Endothelial cell of umbilical vein (primary cell): ENCODE measurements at regions not wholly inside any gene's neighbourhood (a gene's known extent, or its start where the extent isn't known, plus 50 kb on each side); places are given as distances from the start of the nearest gene placed in this dataset.

Experiments used
- BruUV-seq: library from RNA; stranded (reverse); fragments of 400-500 nt; replicated peaks from 2 replicates; lab custom pipeline; 2021; lab: Mats Ljungman, UMichigan
- CTCF ChIA-PET: fragments of 300-600, 350-600 bp; sonication (Branson Sonifier 250); formaldehyde crosslinking; loops from one replicate; lab custom pipeline; 2021; ENCODE audit warnings: antibody characterized with exemption, inconsistent platforms; lab: Charles Lee
- POLR2A ChIA-PET: fragments of 300-600, 350-600 bp; sonication (Branson Sonifier 250); formaldehyde crosslinking; loops from one replicate; lab custom pipeline; 2021; ENCODE audit warnings: antibody characterized with exemption, inconsistent platforms; lab: Charles Lee
- DNase-seq: peaks from one replicate; pipeline ENCODE4 v3.0.0-alpha.2; 2011; ENCODE audit warnings: low read depth, low spot score
- FAIRE-seq: peaks from 2 replicates; lab custom pipeline; 2011; peaks lifted over from hg19 to GRCh38; lab: Jason Lieb, UNC
- H2AFZ ChIP-seq: 2 replicates; pipeline ENCODE4 v1.6.0; 2012; ENCODE audit warnings: low read depth, low read length, control low read depth, inconsistent platforms
- H3K27ac ChIP-seq: 2 replicates; pipeline ENCODE4 v1.5.1; 2011; ENCODE audit warnings: low read depth, mild to moderate bottlenecking, control low read depth, low read length, moderate library complexity; ENCODE audit not compliant: insufficient read depth
- H3K27me3 ChIP-seq, 2 experiments: 2 replicates each; pipeline versions ENCODE4 v1.6.0 to v1.6.1; 2011; ENCODE audit warnings: low read length in 2 of 2, mixed read lengths in 1 of 2; ENCODE audit not compliant: control insufficient read depth in 2 of 2, insufficient read depth in 2 of 2
- H3K36me3 ChIP-seq, 2 experiments: 2 replicates in 1 of 2; 3 replicates in 1 of 2; pipeline ENCODE4 v1.5.1; 2011; ENCODE audit warnings: low read length in 2 of 2, mild to moderate bottlenecking in 1 of 2, moderate library complexity in 1 of 2; ENCODE audit not compliant: control insufficient read depth in 2 of 2, insufficient read depth in 2 of 2; ENCODE audit errors: extremely low read depth in 1 of 2
- H3K4me1 ChIP-seq: 3 replicates; pipeline ENCODE4 v1.5.1; 2011; ENCODE audit warnings: mild to moderate bottlenecking, low read length; ENCODE audit not compliant: control insufficient read depth, insufficient read depth; ENCODE audit errors: extremely low read depth
- H3K4me2 ChIP-seq: 2 replicates; pipeline ENCODE4 v1.6.1; 2011; ENCODE audit warnings: low read length, control low read depth, mixed read lengths; ENCODE audit not compliant: insufficient read depth
- H3K4me3 ChIP-seq, 3 experiments: fragments of 200-600 bp in 1 of 3; sonication (generic), shearing (Covaris generic) in 1 of 3; replicated peaks in 1 of 3; 2 replicates each; pipeline ENCODE4 v1.5.1; 2011 to 2016; ENCODE audit warnings: control low read depth in 3 of 3, low read length in 3 of 3, mild to moderate bottlenecking in 2 of 3, inconsistent platforms in 1 of 3, low read depth in 1 of 3, moderate library complexity in 1 of 3; ENCODE audit not compliant: insufficient read depth in 1 of 3
- H3K79me2 ChIP-seq: 2 replicates; pipeline ENCODE4 v1.6.0; 2012; ENCODE audit warnings: low read length, inconsistent platforms; ENCODE audit not compliant: control insufficient read depth, insufficient read depth
- H3K9ac ChIP-seq: replicated peaks from 2 replicates; pipeline ENCODE3; 2011; ENCODE audit warnings: low read length, control low read depth; ENCODE audit not compliant: insufficient read depth; ENCODE audit errors: extremely low read depth
- H3K9me1 ChIP-seq: replicated peaks from 3 replicates; pipeline ENCODE4 v1.6.0; 2011; ENCODE audit warnings: mild to moderate bottlenecking, low read length; ENCODE audit not compliant: control insufficient read depth, insufficient read depth; ENCODE audit errors: extremely low read depth
- H3K9me3 ChIP-seq: replicated peaks from 2 replicates; pipeline ENCODE4 v1.5.1; 2012; ENCODE audit warnings: low read length, inconsistent platforms; ENCODE audit not compliant: control insufficient read depth, insufficient read depth
- H4K20me1 ChIP-seq: replicated peaks from 2 replicates; pipeline ENCODE3; 2011; ENCODE audit warnings: mild to moderate bottlenecking, low read length; ENCODE audit not compliant: control insufficient read depth, insufficient read depth; ENCODE audit errors: extremely low read depth
- GATA2 ChIP-seq: IDR thresholded peaks from 2 replicates; pipeline ENCODE4 v1.7.0; 2011; ENCODE audit warnings: low read depth, mild to moderate bottlenecking, moderate library complexity, mixed read lengths, low read length; ENCODE audit not compliant: insufficient read length, insufficient read depth
- JUN ChIP-seq: IDR thresholded peaks from 2 replicates; pipeline ENCODE4 v1.6.1; 2011; ENCODE audit warnings: borderline replicate concordance, low read depth; ENCODE audit not compliant: insufficient read length, insufficient read depth
- MYC ChIP-seq: IDR thresholded peaks from one replicate; pipeline ENCODE4 v1.6.1; 2011; ENCODE audit warnings: mild to moderate bottlenecking, low read depth, low read length
- POLR2A ChIP-seq: IDR thresholded peaks from 2 replicates; pipeline ENCODE4 v1.6.1; 2012; ENCODE audit warnings: low read depth, mild to moderate bottlenecking, control low read depth, low read length
- POLR2AphosphoS5 ChIP-seq: IDR thresholded peaks from 2 replicates; pipeline ENCODE4 v1.6.1; 2012; ENCODE audit warnings: low read depth, mild to moderate bottlenecking, control low read depth, low read length, moderate library complexity; ENCODE audit not compliant: insufficient read depth
- dilution Hi-C: fragments of 300-500 bp; cut with MboI; formaldehyde crosslinking; loops from one replicate; pipeline ENCODE4 v1.15.0; 2019; ENCODE audit warnings: low sequenced_read_pairs; ENCODE audit not compliant: extremely low pct_ligation_motif_present
- intact Hi-C: fragments of 100-400 bp; cut with micrococcal nuclease; formaldehyde crosslinking; loops from one replicate; pipeline ENCODE4 v1.10.0; 2022
- TF ChIP-seq, protein P1 (sequence below): IDR thresholded peaks from 2 replicates; pipeline ENCODE4 v1.6.1; 2011; ENCODE audit not compliant: insufficient read depth, insufficient read length
- TF ChIP-seq, protein P2 (sequence below), 2 donors: IDR thresholded peaks; 1 replicate in 1 of 2; 2 replicates in 1 of 2; pipeline ENCODE4 v1.5.1; 2011; ENCODE audit warnings: low read length in 2 of 2, mild to moderate bottlenecking in 2 of 2, moderate library complexity in 2 of 2, control low read depth in 1 of 2, inconsistent platforms in 1 of 2, low read depth in 1 of 2; ENCODE audit not compliant: insufficient read depth in 1 of 2; ENCODE audit errors: extremely low read depth in 1 of 2

DNA sequence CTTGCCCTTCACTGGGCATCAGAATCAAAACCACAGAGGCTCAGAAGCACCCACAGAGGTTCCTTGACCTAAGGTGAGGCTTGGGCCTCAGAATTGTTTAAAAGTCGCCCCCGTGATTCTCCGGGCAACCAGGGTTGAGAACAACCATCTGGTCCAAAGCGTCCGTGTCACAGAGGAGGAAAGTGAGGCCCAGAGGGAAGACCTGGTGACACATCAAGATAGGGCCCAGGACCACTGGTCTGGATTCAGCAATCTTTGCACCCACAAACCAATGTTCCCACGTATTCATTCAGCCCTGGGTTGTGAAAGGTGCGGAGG is 272.6 kb downstream of the UACA start:
- ChIA-PET CTCF (interaction anchor here (1.0 kb wide), 1 partner anchor 9 kb away, joined by 5 read pairs; no protein-coding TSS in a partner anchor), POLR2A (no interaction called here)
- TF ChIP-seq, protein P1, sequence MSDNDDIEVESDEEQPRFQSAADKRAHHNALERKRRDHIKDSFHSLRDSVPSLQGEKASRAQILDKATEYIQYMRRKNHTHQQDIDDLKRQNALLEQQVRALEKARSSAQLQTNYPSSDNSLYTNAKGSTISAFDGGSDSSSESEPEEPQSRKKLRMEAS = no peak
- TF ChIP-seq JUN (no peak), GATA2 (no peak), POLR2AphosphoS5 (no peak), MYC (no peak), POLR2A (no peak)
- TF ChIP-seq, protein P2, sequence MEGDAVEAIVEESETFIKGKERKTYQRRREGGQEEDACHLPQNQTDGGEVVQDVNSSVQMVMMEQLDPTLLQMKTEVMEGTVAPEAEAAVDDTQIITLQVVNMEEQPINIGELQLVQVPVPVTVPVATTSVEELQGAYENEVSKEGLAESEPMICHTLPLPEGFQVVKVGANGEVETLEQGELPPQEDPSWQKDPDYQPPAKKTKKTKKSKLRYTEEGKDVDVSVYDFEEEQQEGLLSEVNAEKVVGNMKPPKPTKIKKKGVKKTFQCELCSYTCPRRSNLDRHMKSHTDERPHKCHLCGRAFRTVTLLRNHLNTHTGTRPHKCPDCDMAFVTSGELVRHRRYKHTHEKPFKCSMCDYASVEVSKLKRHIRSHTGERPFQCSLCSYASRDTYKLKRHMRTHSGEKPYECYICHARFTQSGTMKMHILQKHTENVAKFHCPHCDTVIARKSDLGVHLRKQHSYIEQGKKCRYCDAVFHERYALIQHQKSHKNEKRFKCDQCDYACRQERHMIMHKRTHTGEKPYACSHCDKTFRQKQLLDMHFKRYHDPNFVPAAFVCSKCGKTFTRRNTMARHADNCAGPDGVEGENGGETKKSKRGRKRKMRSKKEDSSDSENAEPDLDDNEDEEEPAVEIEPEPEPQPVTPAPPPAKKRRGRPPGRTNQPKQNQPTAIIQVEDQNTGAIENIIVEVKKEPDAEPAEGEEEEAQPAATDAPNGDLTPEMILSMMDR (IDR thresholded peaks at IDR 0.05; ENCODE audit: extremely low read depth in 1 of 2, insufficient read depth in 1 of 2, low read depth in 1 of 2, low read length in 2 of 2) = no peak
- Histone ChIP-seq H3K4me3 (no peak overlapping the region), H2AFZ (no peak overlapping the region), H3K9ac (no peak overlapping the region), H3K9me1 (no peaks in the 10 kb centered on the region), H3K27me3 (no peaks in the 10 kb centered on the region), H3K9me3 (no peaks in the 10 kb centered on the region), H3K36me3 (no peaks in the 10 kb centered on the region), H3K27ac (no peak overlapping the region), H3K79me2 (no peaks in the 10 kb centered on the region), H3K4me2 (no peak overlapping the region), H4K20me1 (no peaks in the 10 kb centered on the region), H3K4me1 (peaks cover 8% of the 10 kb centered on the region)
- FAIRE-seq (no peak), DNase-seq (no peak)
- intact Hi-C loops = no loop called here
- dilution Hi-C loops = no loop called here
- BruUV-seq = no TSS peak
